GM19372 (cell line): ENCODE measurements at regions not wholly inside any gene's neighbourhood (a gene's known extent, or its start where the extent isn't known, plus 50 kb on each side); places are given as distances from the start of the nearest gene placed in this dataset.
"Not testable (repeated sequence)": the region's sequence is repeated elsewhere in the genome, so short reads cannot be mapped to it uniquely, and the experiment has no call there.

Experiments
- ATAC-seq: cut with Tn5 transposase; IDR thresholded peaks from one replicate; pipeline ENCODE4 v1.9.1; 2021; ENCODE audit warnings: mild to moderate bottlenecking, low read depth, moderate library complexity; ENCODE audit not compliant: unreplicated experiment

- no peak for ATAC-seq
Measured at GRCh38 chr5:120298981-120299380, 165.1 kb upstream of the PRR16 start.

GRCh38 chr5:120304663-120305062, 159.4 kb upstream of the PRR16 start:
- no peak for ATAC-seq

- no peak for ATAC-seq
Measured at GRCh38 chr5:120306303-120306702, 157.8 kb upstream of the PRR16 start.

GRCh38 chr5:120314191-120314590, 149.9 kb upstream of the PRR16 start:
- no peak for ATAC-seq

GRCh38 chr5:120320626-120321025, 143.5 kb upstream of the PRR16 start:
- no peak for ATAC-seq

- ATAC-seq, result no peak
Measured at GRCh38 chr5:120326651-120327050, 137.4 kb upstream of the PRR16 start.

GRCh38 chr5:120327180-120327579, 136.9 kb upstream of the PRR16 start:
- no peak for ATAC-seq

- no peak for ATAC-seq
Measured at GRCh38 chr5:120329095-120329494, 135.0 kb upstream of the PRR16 start.

GRCh38 chr5:120330558-120330957, 133.5 kb upstream of the PRR16 start:
- ATAC-seq, result no peak

- no peak for ATAC-seq
Measured at GRCh38 chr5:120344181-120344580, 119.9 kb upstream of the PRR16 start.

GRCh38 chr5:120345947-120346346, 118.2 kb upstream of the PRR16 start:
- no peak for ATAC-seq

GRCh38 chr5:120351071-120351470, 113.0 kb upstream of the PRR16 start:
- not testable (repeated sequence) for ATAC-seq

- no peak for ATAC-seq
Measured at GRCh38 chr5:120354126-120354525, 110.0 kb upstream of the PRR16 start.

GRCh38 chr5:120358949-120359348, 105.2 kb upstream of the PRR16 start:
- ATAC-seq, result no peak

- no peak for ATAC-seq
Measured at GRCh38 chr5:120361941-120362340, 102.2 kb upstream of the PRR16 start.

GRCh38 chr5:120362426-120362825, 101.7 kb upstream of the PRR16 start:
- ATAC-seq, result no peak

- ATAC-seq, result no peak
Measured at GRCh38 chr5:120365656-120366446, 98.2 kb upstream of the PRR16 start.

GRCh38 chr5:120367896-120368634, 96.0 kb upstream of the PRR16 start:
- ATAC-seq, result no peak

- no peak for ATAC-seq
Measured at GRCh38 chr5:120368923-120369715, 95.0 kb upstream of the PRR16 start.

- ATAC-seq, result no peak
Measured at GRCh38 chr5:120372899-120373298, 91.2 kb upstream of the PRR16 start.

GRCh38 chr5:120375248-120375647, 88.9 kb upstream of the PRR16 start:
- no peak for ATAC-seq
